Astrocyte (in vitro differentiated cells and primary cell): ENCODE measurements at regions not wholly inside any gene's neighbourhood (a gene's known extent, or its start where the extent isn't known, plus 50 kb on each side); places are given as distances from the start of the nearest gene placed in this dataset.

Experiments used
- EZH2 ChIP-seq: IDR thresholded peaks from 2 replicates; pipeline ENCODE4 v1.6.1; 2012; ENCODE audit warnings: mild to moderate bottlenecking, low read length, inconsistent platforms; ENCODE audit not compliant: insufficient read depth
- TF ChIP-seq, protein P1 (sequence below): IDR thresholded peaks from 2 replicates; pipeline ENCODE4 v1.5.1; 2011; ENCODE audit warnings: low read depth, mild to moderate bottlenecking, inconsistent platforms, low read length, moderate library complexity; ENCODE audit not compliant: insufficient read depth

DNA sequence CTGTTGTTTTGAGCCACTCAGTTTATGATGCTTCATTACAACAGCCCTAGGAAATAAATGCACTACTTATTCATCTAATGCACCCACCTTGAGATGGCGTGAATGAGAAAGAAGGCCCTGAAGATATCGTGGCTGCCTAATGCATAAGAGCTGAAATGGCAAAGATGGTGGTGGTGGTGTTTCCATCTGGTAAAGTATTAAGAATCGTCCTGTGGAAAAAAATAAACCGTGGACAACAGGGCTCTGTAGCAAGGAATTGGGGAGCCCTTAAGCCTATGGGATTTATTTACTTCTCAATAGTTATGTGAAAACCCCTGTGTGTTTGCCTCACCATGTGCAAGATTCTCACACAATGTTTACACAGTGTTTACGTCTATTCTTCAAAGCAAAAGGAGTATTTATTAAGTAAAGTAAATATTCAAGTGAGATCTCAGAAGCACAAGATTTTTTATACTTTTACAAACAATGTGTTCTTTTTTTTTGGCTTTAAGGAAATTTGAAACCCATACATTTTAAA is 1555.2 kb upstream of the FLRT2 start:
- TF ChIP-seq, protein P1, sequence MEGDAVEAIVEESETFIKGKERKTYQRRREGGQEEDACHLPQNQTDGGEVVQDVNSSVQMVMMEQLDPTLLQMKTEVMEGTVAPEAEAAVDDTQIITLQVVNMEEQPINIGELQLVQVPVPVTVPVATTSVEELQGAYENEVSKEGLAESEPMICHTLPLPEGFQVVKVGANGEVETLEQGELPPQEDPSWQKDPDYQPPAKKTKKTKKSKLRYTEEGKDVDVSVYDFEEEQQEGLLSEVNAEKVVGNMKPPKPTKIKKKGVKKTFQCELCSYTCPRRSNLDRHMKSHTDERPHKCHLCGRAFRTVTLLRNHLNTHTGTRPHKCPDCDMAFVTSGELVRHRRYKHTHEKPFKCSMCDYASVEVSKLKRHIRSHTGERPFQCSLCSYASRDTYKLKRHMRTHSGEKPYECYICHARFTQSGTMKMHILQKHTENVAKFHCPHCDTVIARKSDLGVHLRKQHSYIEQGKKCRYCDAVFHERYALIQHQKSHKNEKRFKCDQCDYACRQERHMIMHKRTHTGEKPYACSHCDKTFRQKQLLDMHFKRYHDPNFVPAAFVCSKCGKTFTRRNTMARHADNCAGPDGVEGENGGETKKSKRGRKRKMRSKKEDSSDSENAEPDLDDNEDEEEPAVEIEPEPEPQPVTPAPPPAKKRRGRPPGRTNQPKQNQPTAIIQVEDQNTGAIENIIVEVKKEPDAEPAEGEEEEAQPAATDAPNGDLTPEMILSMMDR: no peak
- no peak for TF ChIP-seq EZH2
